Tibial nerve (tissue), 4 donors: ENCODE measurements at regions not wholly inside any gene's neighbourhood (a gene's known extent, or its start where the extent isn't known, plus 50 kb on each side); places are given as distances from the start of the nearest gene placed in this dataset.

Experiments
- CTCF ChIP-seq, 5 experiments: fragments of 200-600 bp in 3 of 5; fragments of 450-650 bp in 2 of 5; sonication (generic) in 3 of 5; IDR thresholded peaks; one replicate each; pipeline ENCODE4 v1.5.1; 2016 to 2019; ENCODE audit warnings: antibody characterized with exemption in 5 of 5, mild to moderate bottlenecking in 3 of 5, moderate library complexity in 2 of 5
- EP300 ChIP-seq, 2 donors: sonication (generic); formaldehyde crosslinking; IDR thresholded peaks; one replicate each; pipeline ENCODE4 v1.6.1; 2017; ENCODE audit warnings: antibody characterized with exemption in 2 of 2, mild to moderate bottlenecking in 1 of 2
- POLR2A ChIP-seq, 2 donors: fragments of 450-650 bp; IDR thresholded peaks; one replicate each; pipeline ENCODE4 v1.6.1; 2017; ENCODE audit warnings: antibody characterized with exemption in 2 of 2, mild to moderate bottlenecking in 2 of 2, moderate library complexity in 2 of 2

GRCh38 chr1:221949996-221950395 lies 208.1 kb upstream of the DUSP10 start:
- TF ChIP-seq CTCF (IDR thresholded peaks at IDR 0.05), result no peak
- no peak for TF ChIP-seq POLR2A (IDR thresholded peaks at IDR 0.05)
- no peak for TF ChIP-seq EP300 (IDR thresholded peaks at IDR 0.05)
